Peyer's patch (tissue), 4 donors: ENCODE measurements at regions not wholly inside any gene's neighbourhood (a gene's known extent, or its start where the extent isn't known, plus 50 kb on each side); places are given as distances from the start of the nearest gene placed in this dataset.

ENCODE experiments used
- CTCF ChIP-seq, 6 experiments: fragments of 450-650 bp in 4 of 6; fragments of 200-600 bp in 2 of 6; sonication (generic) in 1 of 6; IDR thresholded peaks; one replicate each; pipeline ENCODE4 v1.5.1; 2017 to 2019; ENCODE audit warnings: antibody characterized with exemption in 6 of 6, mild to moderate bottlenecking in 3 of 6, moderate library complexity in 1 of 6
- POLR2A ChIP-seq, 2 donors: fragments of 450-650 bp; IDR thresholded peaks; one replicate each; pipeline ENCODE4 v1.5.1; 2017; ENCODE audit warnings: antibody characterized with exemption in 2 of 2, mild to moderate bottlenecking in 2 of 2, moderate library complexity in 2 of 2

GRCh38 chr10:47244560-47245500 is 55.2 kb upstream of the GDF10 start:
- no peak for TF ChIP-seq CTCF (IDR thresholded peaks at IDR 0.05)
- no peak for TF ChIP-seq POLR2A (IDR thresholded peaks at IDR 0.05)
